HG03354 (cell line): ENCODE measurements at regions not wholly inside any gene's neighbourhood (a gene's known extent, or its start where the extent isn't known, plus 50 kb on each side); places are given as distances from the start of the nearest gene placed in this dataset.

ENCODE experiments used
- ATAC-seq: cut with Tn5 transposase; IDR thresholded peaks from one replicate; pipeline ENCODE4 v1.9.1; 2021; ENCODE audit warnings: mild to moderate bottlenecking; ENCODE audit not compliant: unreplicated experiment, poor library complexity, severe bottlenecking

DNA sequence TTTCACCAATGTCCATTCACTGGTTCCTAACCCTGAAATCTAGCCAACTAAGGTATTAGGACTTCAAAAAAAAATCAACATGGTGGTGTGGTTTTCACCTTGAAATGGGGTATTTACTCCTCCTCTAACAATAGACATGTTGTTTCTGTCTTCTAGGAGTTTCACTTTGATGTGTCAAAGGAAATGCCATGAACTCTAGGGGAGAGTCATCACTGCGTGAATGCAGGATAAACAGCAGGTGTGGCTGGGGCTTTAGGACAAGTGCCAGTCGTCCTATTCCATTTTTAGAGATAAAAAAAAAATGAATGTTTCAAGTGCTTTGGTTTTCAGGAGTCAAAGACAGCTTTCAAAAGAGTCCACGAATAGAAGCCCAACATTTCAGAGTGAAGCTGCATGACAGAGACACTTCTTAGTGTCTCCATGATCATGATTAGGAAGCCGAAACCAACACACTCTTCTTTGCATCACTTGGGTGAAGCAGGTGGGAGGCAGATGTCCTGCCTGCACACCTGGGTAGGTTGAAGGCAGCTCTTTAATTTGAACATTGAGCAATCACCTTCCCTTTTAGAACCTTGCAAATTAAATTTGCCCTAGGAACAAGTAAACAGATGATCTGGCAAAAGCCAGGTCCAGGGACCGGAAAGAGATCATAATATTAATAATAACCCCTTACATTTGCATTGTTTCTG lies 328.5 kb upstream of the PRDM1 start:
- peak; percentile 96 for ATAC-seq

- no peak for ATAC-seq
Measured at GRCh38 chr6:105755885-105756284, 330.3 kb upstream of the PRDM1 start.

- no peak for ATAC-seq
Measured at GRCh38 chr6:105753620-105754211, 332.4 kb upstream of the PRDM1 start.

DNA sequence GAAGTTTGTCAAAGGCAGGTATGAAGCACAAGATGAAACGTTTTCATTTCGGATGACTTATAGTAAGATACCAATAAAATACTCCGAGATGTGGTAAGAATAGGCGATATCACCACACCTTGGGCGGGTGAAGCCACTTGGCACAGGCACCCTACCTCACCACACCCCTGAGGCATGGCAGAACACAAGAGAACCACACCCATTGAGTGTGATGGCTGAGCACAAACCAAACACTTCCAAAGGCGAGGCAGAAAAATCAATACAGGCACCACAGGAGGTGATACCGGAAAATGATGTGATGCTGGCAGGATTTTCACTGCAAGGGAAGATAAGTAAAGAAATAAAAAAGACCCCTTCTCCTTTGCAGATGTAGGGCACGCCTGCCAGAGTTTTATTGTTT lies 332.9 kb upstream of the PRDM1 start:
- ATAC-seq = no peak

GRCh38 chr6:105750089-105750488 lies 336.0 kb upstream of the PRDM1 start:
- ATAC-seq = no peak

DNA sequence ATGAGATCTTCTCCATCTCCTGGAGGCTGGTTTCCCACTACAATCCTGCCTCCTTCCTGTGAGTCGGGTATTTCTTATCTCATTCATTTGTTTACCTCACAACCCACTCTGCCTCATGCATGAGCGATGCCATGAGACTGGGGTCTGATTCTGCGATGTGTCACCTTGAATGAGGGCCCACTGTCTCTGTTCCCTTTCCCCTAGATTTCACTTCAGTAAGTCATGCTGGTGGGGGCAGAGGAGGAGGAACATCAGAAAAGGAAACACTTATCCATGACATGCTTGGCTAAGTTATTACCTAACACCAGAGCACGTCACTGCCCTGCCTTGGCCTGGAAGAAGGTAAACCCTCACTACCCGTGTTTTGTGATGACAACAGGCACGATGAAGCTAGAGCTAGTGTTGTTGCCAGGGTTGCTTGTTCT lies 337.4 kb upstream of the PRDM1 start:
- ATAC-seq = no peak

- ATAC-seq = no peak
Measured at GRCh38 chr6:105747823-105748405, 338.2 kb upstream of the PRDM1 start.

DNA sequence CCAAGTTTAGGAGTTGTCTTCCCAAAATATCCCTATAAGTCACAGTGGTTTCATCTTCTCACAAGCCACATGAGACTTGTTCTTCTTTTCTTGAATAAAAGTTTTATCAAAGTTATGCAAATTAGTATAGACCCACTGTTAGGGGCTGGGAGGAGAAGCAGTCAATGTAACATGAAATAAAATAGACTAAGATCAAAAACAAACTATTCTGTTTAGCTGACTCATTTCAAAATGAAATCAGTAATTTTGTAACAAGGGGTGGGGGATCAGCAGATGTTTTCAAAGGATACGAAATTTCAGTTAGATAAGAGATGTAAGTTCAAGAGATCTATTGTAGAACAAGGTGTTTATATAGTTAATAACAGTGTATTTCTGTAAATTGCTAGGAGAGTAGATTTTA lies 339.6 kb upstream of the PRDM1 start:
- peak; percentile 53 for ATAC-seq

DNA sequence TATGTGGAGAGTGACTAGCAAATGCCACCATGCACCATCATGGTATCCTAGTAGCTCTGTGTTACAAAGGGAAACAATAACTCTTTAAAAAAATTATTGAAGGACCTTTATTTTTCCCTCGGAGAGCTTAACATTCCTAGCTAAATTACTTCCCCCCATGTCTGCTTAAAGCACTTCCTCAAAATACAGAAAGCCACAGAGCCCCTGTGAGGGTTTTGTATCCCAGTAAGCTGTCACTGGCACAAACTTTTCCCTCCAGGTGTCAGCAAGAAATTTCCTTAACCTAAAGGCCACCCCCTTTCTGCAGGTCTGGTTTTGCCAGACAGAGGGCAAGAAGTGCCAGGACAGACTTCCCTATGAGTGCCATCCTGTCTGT lies 340.0 kb upstream of the PRDM1 start:
- no peak for ATAC-seq

- peak; percentile 59 for ATAC-seq
Measured at GRCh38 chr6:105745464-105746129, 340.5 kb upstream of the PRDM1 start.

DNA sequence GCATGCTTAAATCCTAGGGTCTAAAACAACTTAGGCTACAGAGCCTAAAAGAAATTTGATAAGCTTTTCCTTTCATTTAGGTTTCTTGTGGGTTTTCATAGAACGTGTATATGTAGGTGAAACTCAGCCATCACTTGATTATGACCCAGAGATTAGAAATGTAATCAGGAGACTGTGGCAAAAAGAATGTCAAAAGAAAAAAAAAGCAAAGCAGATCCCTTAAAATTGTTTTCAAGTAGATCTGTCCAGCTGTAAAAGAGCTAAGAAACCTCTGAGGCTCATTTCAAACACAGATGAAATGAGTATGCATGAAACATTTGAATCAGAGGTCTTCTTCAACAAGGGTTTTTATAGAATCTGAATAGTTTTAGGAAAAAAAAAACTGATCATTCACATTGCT lies 341.3 kb upstream of the PRDM1 start:
- no peak for ATAC-seq

DNA sequence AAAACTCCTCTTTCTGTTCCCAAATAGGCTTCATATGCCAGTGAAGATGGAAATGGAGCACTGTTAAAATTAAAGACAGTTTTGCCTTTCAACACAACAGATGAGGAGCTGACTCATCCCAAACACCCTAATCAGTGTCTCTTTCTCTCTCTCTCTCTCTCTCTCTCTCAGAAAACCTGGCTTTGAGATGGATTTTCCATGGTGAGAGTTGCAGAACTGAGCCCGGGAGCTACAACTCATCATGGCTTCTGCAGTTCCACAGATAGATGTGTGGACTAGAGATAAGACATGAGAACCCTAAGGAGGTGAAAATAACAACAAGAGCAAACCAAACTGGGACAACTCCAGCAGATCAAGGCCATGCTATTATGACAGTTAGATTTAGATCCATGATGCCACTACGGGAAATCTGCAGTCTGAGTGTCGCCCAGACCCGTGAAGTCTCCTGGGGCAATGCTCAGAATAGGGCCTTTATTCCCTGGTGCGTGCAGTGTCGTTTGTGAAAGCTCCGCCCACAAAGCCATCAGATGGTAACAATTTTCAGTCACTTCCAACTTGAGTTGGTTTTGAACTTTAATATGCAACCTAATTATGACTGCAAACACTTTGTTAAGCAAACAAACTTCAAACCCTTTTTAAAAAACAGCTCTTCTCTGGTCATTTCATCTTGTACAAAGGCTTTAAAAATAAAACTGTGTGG lies 338.2 kb upstream of the PREP start:
- no peak for ATAC-seq

- no peak for ATAC-seq
Measured at GRCh38 chr6:105739764-105740163, 336.9 kb upstream of the PREP start.

DNA sequence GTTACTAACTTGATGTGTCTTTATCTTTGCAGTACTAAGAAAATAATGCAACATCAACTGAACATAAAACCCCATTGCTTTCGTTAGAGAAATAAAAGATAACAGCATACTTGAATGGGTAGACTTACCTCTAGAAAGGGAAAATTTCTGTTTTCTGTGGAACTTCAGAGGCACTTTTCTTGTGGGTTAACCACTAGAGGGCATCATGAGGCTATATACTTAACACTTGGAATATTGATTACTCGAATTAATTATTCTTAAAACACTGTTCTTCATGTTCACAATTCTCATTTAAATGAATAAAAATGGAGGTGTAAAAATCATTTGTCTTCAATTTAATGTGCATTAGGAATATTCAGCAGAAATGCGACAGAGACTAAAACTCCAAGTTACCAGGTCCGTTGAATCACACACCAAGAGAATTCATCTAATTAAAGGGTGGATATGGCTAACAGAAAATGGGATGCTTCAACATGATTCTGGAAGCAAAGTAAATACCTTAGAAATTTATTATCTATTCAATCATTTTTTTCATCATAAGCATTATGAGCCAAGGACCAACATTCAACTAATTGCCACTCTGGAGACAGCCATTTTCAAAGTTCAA lies 330.8 kb upstream of the PREP start:
- ATAC-seq = no peak

- ATAC-seq = no peak
Measured at GRCh38 chr6:105728995-105729394, 326.1 kb upstream of the PREP start.

- ATAC-seq = no peak
Measured at GRCh38 chr6:105726902-105727655, 324.2 kb upstream of the PREP start.

DNA sequence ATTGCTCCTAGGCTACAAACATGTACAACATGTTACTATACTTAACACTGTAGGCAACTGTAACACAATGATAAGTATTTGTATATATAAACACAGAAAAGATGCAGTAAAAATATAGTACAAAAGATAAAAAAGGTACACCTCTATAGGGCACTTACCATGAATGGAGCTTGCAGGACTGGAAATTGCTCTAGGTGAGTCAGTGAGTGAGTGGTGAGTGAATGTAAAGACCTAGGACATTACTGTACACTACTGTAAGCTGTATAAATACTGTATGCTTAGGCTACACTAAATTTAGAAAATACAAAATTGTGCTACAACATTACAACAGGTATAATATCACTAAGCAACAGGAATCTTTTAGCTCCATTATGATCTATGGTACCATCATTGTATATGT lies 312.0 kb upstream of the PREP start:
- no peak for ATAC-seq

DNA sequence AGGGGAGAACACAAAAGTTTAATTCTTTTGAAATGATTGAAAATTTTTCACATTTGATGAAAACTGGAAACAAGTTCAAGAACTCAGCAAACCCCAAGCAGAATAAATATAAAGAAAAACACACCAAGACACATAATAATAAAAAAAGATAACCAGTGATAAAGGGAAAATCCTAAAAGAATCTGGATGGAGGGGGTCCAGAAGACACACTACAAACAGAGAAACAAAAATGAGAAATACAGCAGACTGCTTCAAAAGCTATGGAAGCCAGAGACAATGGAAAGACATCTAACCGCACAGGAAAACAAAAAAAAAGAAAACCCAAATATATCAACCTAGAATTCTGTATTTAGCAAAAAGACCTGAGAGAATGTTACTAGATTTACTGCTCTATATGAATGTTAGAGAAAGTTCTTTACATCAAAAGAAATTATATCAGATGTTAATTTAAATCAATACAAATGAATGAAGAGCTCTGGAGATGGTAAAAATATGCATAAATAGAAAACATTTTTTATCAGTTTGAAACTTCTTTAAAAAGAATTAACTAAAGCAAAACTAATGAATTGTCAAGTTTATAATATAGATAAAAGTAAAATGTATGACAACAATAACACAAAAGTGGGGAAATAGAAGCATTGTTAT lies 310.7 kb upstream of the PREP start:
- no peak for ATAC-seq

- ATAC-seq = no peak
Measured at GRCh38 chr6:105711216-105711615, 308.3 kb upstream of the PREP start.
